CD4-positive, alpha-beta T cell (primary cell): ENCODE measurements at regions not wholly inside any gene's neighbourhood (a gene's known extent, or its start where the extent isn't known, plus 50 kb on each side); places are given as distances from the start of the nearest gene placed in this dataset.

Source experiments
- ATAC-seq: fragments of 200-7000 bp; cut with Tn5 transposase; one replicate; pipeline ENCODE4 v1.10.0; 2022; ENCODE audit warnings: mild to moderate bottlenecking; ENCODE audit not compliant: poor library complexity
- CTCF ChIA-PET: fragments of 350-600 bp; sonication (Branson Sonifier 250); formaldehyde crosslinking; loops from one replicate; lab custom pipeline; 2021; ENCODE audit warnings: antibody characterized with exemption, inconsistent platforms; lab: Charles Lee
- POLR2A ChIA-PET: fragments of 350-600 bp; sonication (Branson Sonifier 250); formaldehyde crosslinking; loops from one replicate; lab custom pipeline; 2021; ENCODE audit warnings: antibody characterized with exemption, inconsistent platforms; lab: Charles Lee
- DNase-seq, 14 experiments: peaks; one replicate each; pipeline ENCODE4 v3.0.0-alpha.2; 2013 to 2020; ENCODE audit warnings: mixed read lengths in 2 of 14
- H3K27ac ChIP-seq, 2 donors: one replicate each; pipeline versions ENCODE4 v1.5.1 to v1.7.0; 2013; ENCODE audit warnings: low read length in 2 of 2, low read depth in 1 of 2, mild to moderate bottlenecking in 1 of 2
- H3K27me3 ChIP-seq, 2 experiments: 1 replicate in 1 of 2; 2 replicates in 1 of 2; pipeline versions ENCODE4 v1.6.1 to v1.7.0; 2013; ENCODE audit warnings: low read length in 2 of 2, control low read depth in 1 of 2, mild to moderate bottlenecking in 1 of 2, moderate library complexity in 1 of 2; ENCODE audit not compliant: insufficient read depth in 2 of 2, control insufficient read depth in 1 of 2
- H3K36me3 ChIP-seq: one replicate; pipeline ENCODE4 v1.6.1; 2013; ENCODE audit warnings: low read length, control low read depth; ENCODE audit not compliant: insufficient read depth
- H3K4me1 ChIP-seq: one replicate; pipeline ENCODE4 v1.6.1; 2013; ENCODE audit warnings: low read length, control low read depth; ENCODE audit not compliant: insufficient read depth
- H3K4me3 ChIP-seq: one replicate; pipeline ENCODE4 v1.5.1; 2013; ENCODE audit warnings: mild to moderate bottlenecking, low read length, moderate library complexity
- H3K9me3 ChIP-seq, 2 experiments: 1 replicate in 1 of 2; 2 replicates in 1 of 2; pipeline versions ENCODE4 v1.6.1 to v1.7.0; 2013; ENCODE audit warnings: low read length in 2 of 2, mild to moderate bottlenecking in 2 of 2, control low read depth in 1 of 2, moderate library complexity in 1 of 2; ENCODE audit not compliant: control insufficient read depth in 1 of 2, insufficient read depth in 1 of 2
- H3K27ac Mint-ChIP-seq: one replicate; pipeline ENCODE4 v1.8.0; 2020; ENCODE audit warnings: mixed read lengths
- H3K27me3 Mint-ChIP-seq: one replicate; pipeline ENCODE4 v1.8.0; 2021; ENCODE audit warnings: mixed read lengths
- H3K36me3 Mint-ChIP-seq: one replicate; pipeline ENCODE4 v1.8.0; 2021; ENCODE audit warnings: low read depth, mixed read lengths
- H3K4me1 Mint-ChIP-seq: one replicate; pipeline ENCODE4 v1.8.0; 2021; ENCODE audit warnings: low read depth, mixed read lengths
- H3K4me3 Mint-ChIP-seq: one replicate; pipeline ENCODE4 v1.8.0; 2020; ENCODE audit warnings: mild to moderate bottlenecking, mixed read lengths
- H3K9me3 Mint-ChIP-seq: one replicate; pipeline ENCODE4 v1.8.0; 2020; ENCODE audit warnings: mixed read lengths
- CTCF ChIP-seq: fragments of 200-600 bp; IDR thresholded peaks from one replicate; pipeline ENCODE4 v1.8.0; 2022; ENCODE audit warnings: antibody characterized with exemption, mild to moderate bottlenecking
- intact Hi-C, 2 experiments: fragments of 100-400 bp; cut with DNase I in 1 of 2; cut with micrococcal nuclease in 1 of 2; formaldehyde crosslinking; loops; one replicate each; pipeline versions ENCODE4 v1.15.1 to v1.9.0; 2023 to 2025; cut with DNase I, micrococcal nuclease

DNA sequence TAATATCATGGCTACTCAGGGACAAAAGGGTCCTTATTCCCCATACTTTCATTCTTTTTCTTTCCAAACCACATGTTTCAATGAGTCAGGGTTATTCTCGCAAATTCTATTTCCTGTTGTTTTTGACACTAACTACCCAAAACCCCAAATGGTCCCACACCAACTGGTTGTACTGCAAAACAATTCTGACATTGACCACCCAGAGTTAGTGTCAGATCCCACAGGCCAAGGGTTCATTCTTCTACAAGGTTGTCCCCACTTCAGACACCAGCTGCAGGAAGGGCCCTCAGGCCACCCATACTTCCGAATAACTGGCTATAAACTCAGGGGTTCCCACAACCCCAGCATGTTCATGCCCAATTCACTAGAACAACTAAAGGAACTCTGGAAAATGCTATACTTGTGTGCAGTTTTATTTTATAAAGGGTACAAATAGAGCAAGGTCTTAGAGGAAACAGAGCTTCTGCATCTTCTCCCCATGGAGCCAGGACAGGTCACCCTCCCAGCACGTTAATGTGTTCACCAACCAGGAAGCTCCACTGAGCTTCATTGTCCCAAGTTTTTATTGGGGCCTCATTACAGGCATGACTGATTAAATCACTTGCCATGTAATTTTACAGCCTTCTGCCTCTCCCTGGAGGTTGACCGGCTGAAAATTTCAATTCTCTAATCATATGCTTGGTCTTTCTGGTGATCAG, 334.8 kb downstream of the DRD1 start:
- no peaks in the 10 kb centered on the region for H3K4me1 ChIP-seq
- H3K27ac Mint-ChIP-seq: no peak overlapping the region
- no peak for TF ChIP-seq CTCF
- peaks cover 0 to 8% of the 10 kb centered on the region in 2 experiments for H3K9me3 ChIP-seq
- H3K4me3 Mint-ChIP-seq: no peak overlapping the region
- POLR2A ChIA-PET: no interaction called here
- H3K36me3 ChIP-seq: no peaks in the 10 kb centered on the region
- H3K27ac ChIP-seq: no peak overlapping the region
- no peak for DNase-seq
- H3K4me1 Mint-ChIP-seq: no peaks in the 10 kb centered on the region
- H3K36me3 Mint-ChIP-seq: no peaks in the 10 kb centered on the region
- ATAC-seq: no peak
- H3K27me3 ChIP-seq: peaks cover 0 to 3% of the 10 kb centered on the region in 2 experiments
- peaks cover 15% of the 10 kb centered on the region for H3K27me3 Mint-ChIP-seq
- H3K4me3 ChIP-seq: no peak overlapping the region
- CTCF ChIA-PET: no interaction called here
- intact Hi-C loops: no loop called here
- H3K9me3 Mint-ChIP-seq: peaks cover 3% of the 10 kb centered on the region

- no peak overlapping the region for H3K4me3 Mint-ChIP-seq
- H3K4me1 ChIP-seq: no peaks in the 10 kb centered on the region
- peaks cover 23% of the 10 kb centered on the region for H3K27me3 Mint-ChIP-seq
- H3K4me3 ChIP-seq: no peak overlapping the region
- ChIA-PET POLR2A (no interaction called here), CTCF (no interaction called here)
- no peaks in the 10 kb centered on the region for H3K36me3 ChIP-seq
- H3K27ac ChIP-seq: no peak overlapping the region
- intact Hi-C loops: no loop called here
- ATAC-seq: no peak
- no peaks in the 10 kb centered on the region for H3K4me1 Mint-ChIP-seq
- H3K27me3 ChIP-seq: peaks cover 0 to 3% of the 10 kb centered on the region in 2 experiments
- no peaks in the 10 kb centered on the region for H3K36me3 Mint-ChIP-seq
- H3K27ac Mint-ChIP-seq: no peak overlapping the region
- peaks cover 0 to 8% of the 10 kb centered on the region in 2 experiments for H3K9me3 ChIP-seq
- H3K9me3 Mint-ChIP-seq: peaks cover 3% of the 10 kb centered on the region
- DNase-seq: no peak
- no peak for TF ChIP-seq CTCF
These were observed 336.1 kb downstream of the DRD1 start for GRCh38 chr5:175107865-175108264.

- CTCF ChIA-PET: no interaction called here
- DNase-seq (no peak), ATAC-seq (no peak)
- Histone ChIP-seq H3K27me3 (peaks cover 0 to 3% of the 10 kb centered on the region in 2 experiments), H3K9me3 (peaks cover 0 to 8% of the 10 kb centered on the region in 2 experiments), H3K27ac (no peak overlapping the region), H3K4me3 (no peak overlapping the region), H3K36me3 (no peaks in the 10 kb centered on the region), H3K4me1 (no peaks in the 10 kb centered on the region)
- H3K27me3 Mint-ChIP-seq: peaks cover 25% of the 10 kb centered on the region
- no peaks in the 10 kb centered on the region for H3K36me3 Mint-ChIP-seq
- H3K4me3 Mint-ChIP-seq: no peak overlapping the region
- no peaks in the 10 kb centered on the region for H3K4me1 Mint-ChIP-seq
- no peak overlapping the region for H3K27ac Mint-ChIP-seq
- TF ChIP-seq CTCF: no peak
- intact Hi-C loops: no loop called here
- peaks cover 3% of the 10 kb centered on the region for H3K9me3 Mint-ChIP-seq
- POLR2A ChIA-PET: no interaction called here
These were observed 336.9 kb downstream of the DRD1 start for GRCh38 chr5:175107028-175107588.
